ENCODE measurements at regions not wholly inside any gene's neighbourhood (a gene's known extent, or its start where the extent isn't known, plus 50 kb on each side); places are given as distances from the start of the nearest gene placed in this dataset.

GRCh38 chr11:31997955-31998354 is 92.9 kb upstream of the RCN1 start:
- TF ChIP-seq CTCF (IDR thresholded peaks at IDR 0.05; ENCODE audit: insufficient read depth, low read length, severe bottlenecking), result no peak
- Histone ChIP-seq H3K36me3 (ENCODE audit: control insufficient read depth, insufficient read depth, low read length) (no peaks in the 10 kb centered on the region), H3K4me3 (ENCODE audit: low read depth, low read length) (no peak overlapping the region), H3K27me3 (ENCODE audit: control insufficient read depth, insufficient read depth, low read length) (no peaks in the 10 kb centered on the region)
- FAIRE-seq (no peak), DNase-seq (ENCODE audit: low read depth) (no peak)

- DNase-seq (ENCODE audit: low read depth) (no peak), FAIRE-seq (no peak)
- no peaks in the 10 kb centered on the region for H3K27me3 ChIP-seq (ENCODE audit: control insufficient read depth, insufficient read depth, low read length)
- no peak for TF ChIP-seq CTCF (IDR thresholded peaks at IDR 0.05; ENCODE audit: insufficient read depth, low read length, severe bottlenecking)
- H3K36me3 ChIP-seq (ENCODE audit: control insufficient read depth, insufficient read depth, low read length), result no peaks in the 10 kb centered on the region
- no peak overlapping the region for H3K4me3 ChIP-seq (ENCODE audit: low read depth, low read length)
Measured at GRCh38 chr11:31996159-31996881, 94.6 kb upstream of the RCN1 start.

GRCh38 chr11:31995525-31996094 is 95.3 kb upstream of the RCN1 start:
- Histone ChIP-seq H3K27me3 (ENCODE audit: control insufficient read depth, insufficient read depth, low read length) (no peaks in the 10 kb centered on the region), H3K36me3 (ENCODE audit: control insufficient read depth, insufficient read depth, low read length) (no peaks in the 10 kb centered on the region), H3K4me3 (ENCODE audit: low read depth, low read length) (no peak overlapping the region)
- DNase-seq (ENCODE audit: low read depth) (no peak), FAIRE-seq (no peak)
- TF ChIP-seq CTCF (IDR thresholded peaks at IDR 0.05; ENCODE audit: insufficient read depth, low read length, severe bottlenecking), result no peak

- FAIRE-seq (no peak), DNase-seq (ENCODE audit: low read depth) (no peak)
- TF ChIP-seq CTCF (IDR thresholded peaks at IDR 0.05; ENCODE audit: insufficient read depth, low read length, severe bottlenecking), result no peak
- Histone ChIP-seq H3K36me3 (ENCODE audit: control insufficient read depth, insufficient read depth, low read length) (no peaks in the 10 kb centered on the region), H3K27me3 (ENCODE audit: control insufficient read depth, insufficient read depth, low read length) (no peaks in the 10 kb centered on the region), H3K4me3 (ENCODE audit: low read depth, low read length) (no peak overlapping the region)
Measured at GRCh38 chr11:31995032-31995431, 95.8 kb upstream of the RCN1 start.

- no peak for FAIRE-seq
- DNase-seq (ENCODE audit: low read depth), result no peak
- Histone ChIP-seq H3K36me3 (ENCODE audit: control insufficient read depth, insufficient read depth, low read length) (no peaks in the 10 kb centered on the region), H3K27me3 (ENCODE audit: control insufficient read depth, insufficient read depth, low read length) (peaks cover 7% of the 10 kb centered on the region), H3K4me3 (ENCODE audit: low read depth, low read length) (no peak overlapping the region)
- no peak for TF ChIP-seq CTCF (IDR thresholded peaks at IDR 0.05; ENCODE audit: insufficient read depth, low read length, severe bottlenecking)
Measured at GRCh38 chr11:31987118-31988005, 103.5 kb upstream of the RCN1 start.
